HFF-Myc (cell line): ENCODE measurements at regions not wholly inside any gene's neighbourhood (a gene's known extent, or its start where the extent isn't known, plus 50 kb on each side); places are given as distances from the start of the nearest gene placed in this dataset.

Source experiments
- DNase-seq: peaks from one replicate; pipeline ENCODE4 v3.0.0-alpha.2; 2011; ENCODE audit warnings: low read depth; ENCODE audit errors: extremely low read depth
- H3K4me3 ChIP-seq: replicated peaks from 2 replicates; pipeline ENCODE4 v1.5.1; 2011; ENCODE audit warnings: low read depth, mild to moderate bottlenecking, control low read depth, low read length
- CTCF ChIP-seq: IDR thresholded peaks from 2 replicates; pipeline ENCODE4 v1.5.1; 2012; ENCODE audit warnings: mild to moderate bottlenecking, low read depth, low read length, control low read depth; ENCODE audit errors: missing control alignments

GRCh38 chr1:234934611-234935033, 194.0 kb downstream of the TOMM20 start:
- H3K4me3 ChIP-seq, result no peak overlapping the region
- no peak for DNase-seq
- no peak for TF ChIP-seq CTCF

DNA sequence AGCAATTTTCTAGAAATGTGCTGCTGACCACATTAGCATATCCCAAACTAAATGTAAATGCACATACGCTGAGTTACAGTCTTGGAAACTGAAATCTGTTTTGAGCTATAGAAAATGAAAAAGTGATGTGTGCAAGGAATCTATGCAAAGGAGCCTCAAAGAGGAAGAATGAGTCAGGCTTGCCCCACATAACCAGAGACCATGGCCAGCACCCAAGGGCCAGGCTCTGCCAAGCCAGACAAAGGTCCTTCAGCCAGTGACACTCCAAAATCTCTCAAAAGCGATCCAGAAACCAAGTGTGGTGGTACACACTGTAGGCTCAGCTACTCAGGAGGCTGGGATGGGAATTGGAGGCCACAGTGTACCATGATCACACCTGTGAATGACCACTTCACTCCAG, 195.2 kb downstream of the TOMM20 start:
- H3K4me3 ChIP-seq, result no peak overlapping the region
- DNase-seq, result peak; percentile 32
- TF ChIP-seq CTCF, result no peak

DNA sequence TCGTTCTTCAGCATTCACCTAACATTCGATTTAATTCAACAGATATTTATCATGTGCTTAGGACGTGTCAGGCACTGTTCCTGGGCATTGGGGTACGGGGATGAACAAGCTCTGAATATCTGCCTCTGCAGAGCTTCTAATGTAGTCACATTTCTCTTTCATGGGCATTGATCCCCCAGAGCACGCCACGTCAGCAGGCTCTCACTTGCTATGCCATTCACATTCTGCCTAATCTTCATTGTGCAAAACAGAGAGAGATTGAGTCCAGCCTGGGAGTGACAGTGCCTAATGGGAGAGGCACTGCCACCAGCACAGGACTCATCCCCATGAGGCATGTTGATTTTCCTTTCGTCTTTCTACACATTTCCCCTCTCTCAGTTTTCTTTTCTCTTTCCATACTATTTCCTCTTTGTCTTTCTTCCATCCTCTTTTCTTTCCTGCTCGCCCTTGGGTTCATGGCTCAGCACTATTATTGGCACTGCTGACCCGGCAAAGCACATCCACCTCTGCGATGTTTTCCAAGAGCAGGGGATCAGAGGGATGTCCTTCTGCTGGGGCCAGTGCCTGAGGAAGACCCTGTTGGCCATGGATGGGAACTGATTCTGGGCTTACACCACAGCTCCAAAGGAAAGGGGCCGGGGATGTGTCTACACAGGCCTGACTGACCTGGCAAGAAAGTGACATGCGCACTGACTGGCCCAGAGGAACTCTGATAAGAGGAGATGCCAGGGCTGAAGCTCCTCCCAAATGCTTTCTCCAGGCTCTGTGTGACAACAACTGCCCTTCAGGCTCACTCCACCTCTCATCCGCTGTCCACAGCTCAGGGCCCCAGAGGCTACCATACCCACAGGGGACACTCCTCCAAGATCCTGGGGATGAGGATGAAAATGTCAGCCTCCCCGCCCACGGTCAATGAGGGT, 195.9 kb downstream of the TOMM20 start:
- no peak overlapping the region for H3K4me3 ChIP-seq
- DNase-seq, result no peak
- no peak for TF ChIP-seq CTCF

DNA sequence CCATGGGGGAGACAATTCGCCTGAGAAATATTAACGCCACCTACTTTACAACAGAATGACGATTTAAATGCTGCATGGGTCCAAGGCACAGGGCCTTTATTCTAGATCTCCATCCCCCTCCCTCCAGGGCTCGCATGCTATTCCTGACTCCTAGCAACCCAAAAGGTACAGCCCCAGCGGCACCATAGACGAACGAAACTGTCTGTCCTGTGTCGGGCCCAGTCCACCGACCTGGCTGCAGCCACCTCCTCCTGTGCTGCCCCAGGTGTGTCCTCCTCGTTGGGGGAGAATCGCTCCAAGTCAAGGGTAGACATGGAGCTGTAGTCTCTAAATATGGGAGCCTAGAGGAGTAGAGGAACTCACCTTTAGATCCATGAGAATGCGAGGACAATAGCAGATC, 196.5 kb downstream of the TOMM20 start:
- DNase-seq, result no peak
- TF ChIP-seq CTCF, result no peak
- H3K4me3 ChIP-seq, result no peak overlapping the region

- DNase-seq, result no peak
- no peak overlapping the region for H3K4me3 ChIP-seq
- TF ChIP-seq CTCF, result no peak
Measured at GRCh38 chr1:234931404-234931973, 197.1 kb downstream of the TOMM20 start.

GRCh38 chr1:234929369-234929768, 199.3 kb downstream of the TOMM20 start:
- no peak overlapping the region for H3K4me3 ChIP-seq
- no peak for TF ChIP-seq CTCF
- DNase-seq, result no peak
